Stimulated activated naive CD4-positive, alpha-beta T cell (primary cell): ENCODE measurements at regions not wholly inside any gene's neighbourhood (a gene's known extent, or its start where the extent isn't known, plus 50 kb on each side); places are given as distances from the start of the nearest gene placed in this dataset.
"Not testable (repeated sequence)": the region's sequence is repeated elsewhere in the genome, so short reads cannot be mapped to it uniquely, and the experiment has no call there.

Experiments used
- DNase-seq, 6 experiments: peaks; one replicate each; lab custom pipeline; 2025; lab: John Stamatoyannopoulos, UW

DNA sequence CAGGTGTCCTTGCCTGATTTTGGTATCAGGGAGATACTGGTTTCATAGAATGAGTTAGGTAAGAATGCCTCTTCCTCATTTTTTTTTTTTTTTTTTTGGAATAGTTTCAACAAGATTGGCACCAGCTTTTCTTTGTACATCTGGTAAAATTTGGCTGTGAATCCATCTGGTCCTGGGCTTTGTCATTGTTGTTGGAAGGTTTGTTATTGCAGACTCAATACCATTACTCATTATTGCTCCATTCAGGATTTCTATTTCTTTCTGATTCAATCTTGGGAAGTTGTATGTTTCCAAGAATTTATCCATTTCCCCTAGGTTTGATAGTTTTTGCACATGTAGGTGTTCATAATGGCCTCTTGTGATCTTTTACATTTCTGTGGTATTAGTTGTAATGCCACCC lies 126.0 kb upstream of the KITLG start:
- no peak for DNase-seq

DNA sequence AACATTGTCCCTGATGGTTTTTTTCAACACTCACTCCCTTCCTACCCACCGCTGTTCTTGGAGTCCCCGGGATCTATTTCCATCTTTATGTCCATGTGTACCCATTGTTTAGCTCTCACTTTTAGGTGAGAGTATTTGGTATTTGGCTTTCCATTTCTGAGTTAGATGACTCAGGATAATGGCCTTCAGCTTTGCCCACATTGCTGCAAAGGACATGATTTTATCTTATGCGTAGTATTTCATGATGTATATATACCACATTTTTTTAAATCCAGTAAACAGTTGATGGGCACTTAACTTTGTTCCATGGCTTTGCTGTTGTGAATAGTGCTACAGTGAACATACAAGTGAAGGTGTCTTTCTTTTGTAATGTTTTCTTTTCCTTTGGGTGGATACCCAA lies 123.5 kb upstream of the KITLG start:
- DNase-seq: no peak

DNA sequence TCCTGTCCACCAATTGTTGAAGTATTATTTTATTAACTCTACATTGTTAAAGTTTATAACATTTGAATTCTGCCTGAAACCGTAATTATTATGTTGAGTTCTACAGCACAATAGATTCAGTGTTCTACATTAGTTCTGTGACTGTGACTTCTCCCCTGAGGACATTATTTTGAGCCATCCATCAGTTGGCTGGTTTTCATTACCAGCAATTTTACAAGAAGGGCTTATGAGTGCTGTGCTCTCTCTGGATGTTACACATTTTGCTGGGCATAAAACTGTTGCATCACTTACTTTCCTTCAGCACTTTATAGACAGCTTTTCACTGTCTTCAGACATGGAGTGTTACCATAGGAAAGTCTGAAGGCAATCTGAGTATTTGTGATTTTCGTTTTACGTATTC lies 118.2 kb upstream of the KITLG start:
- DNase-seq: no peak

DNA sequence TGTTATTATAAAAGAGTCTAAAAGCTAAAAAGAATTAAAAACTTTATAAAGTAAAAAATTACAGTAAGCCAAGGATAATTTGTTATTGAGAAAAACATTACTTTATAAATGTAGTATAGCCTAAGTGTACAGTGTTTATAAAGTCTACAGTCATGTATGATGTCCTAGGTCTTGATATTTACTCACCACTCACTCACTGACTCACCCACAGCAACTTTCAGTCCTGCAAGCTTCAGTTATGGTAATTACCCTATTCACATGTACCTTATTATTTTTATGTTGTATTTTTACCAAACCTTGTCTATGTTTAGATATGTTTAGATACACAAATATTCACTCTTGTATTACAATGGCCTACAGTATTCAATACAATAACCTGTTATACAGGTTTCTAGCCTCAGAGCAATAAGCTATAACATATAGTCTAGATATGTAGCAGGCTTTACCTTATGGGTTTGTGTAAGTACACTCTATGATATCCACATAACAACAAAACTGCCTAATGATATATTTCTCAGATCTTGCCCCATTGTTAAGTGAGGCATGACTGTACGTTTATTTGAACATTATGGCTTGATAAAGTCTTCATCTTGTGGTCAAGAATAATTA lies 113.7 kb upstream of the KITLG start:
- DNase-seq: no peak

DNA sequence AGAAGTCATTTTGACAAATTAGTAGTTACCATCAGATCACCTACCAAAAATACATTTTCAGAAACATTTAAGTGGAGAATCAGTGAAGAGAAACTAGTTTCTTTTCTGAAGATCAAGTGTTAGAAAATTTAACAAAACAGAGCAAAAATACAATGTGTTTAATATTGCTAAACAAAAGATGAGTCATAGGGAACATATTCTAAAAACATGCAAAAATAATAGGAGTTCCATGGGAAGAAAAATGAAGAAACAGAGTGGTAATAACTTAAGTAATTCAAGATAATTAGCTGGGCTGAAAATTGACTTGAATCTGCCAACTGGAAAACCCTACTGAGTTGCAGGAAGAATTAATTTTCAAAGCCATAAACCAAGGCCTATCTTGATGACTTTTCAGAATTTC lies 111.5 kb upstream of the KITLG start:
- DNase-seq: no peak

DNA sequence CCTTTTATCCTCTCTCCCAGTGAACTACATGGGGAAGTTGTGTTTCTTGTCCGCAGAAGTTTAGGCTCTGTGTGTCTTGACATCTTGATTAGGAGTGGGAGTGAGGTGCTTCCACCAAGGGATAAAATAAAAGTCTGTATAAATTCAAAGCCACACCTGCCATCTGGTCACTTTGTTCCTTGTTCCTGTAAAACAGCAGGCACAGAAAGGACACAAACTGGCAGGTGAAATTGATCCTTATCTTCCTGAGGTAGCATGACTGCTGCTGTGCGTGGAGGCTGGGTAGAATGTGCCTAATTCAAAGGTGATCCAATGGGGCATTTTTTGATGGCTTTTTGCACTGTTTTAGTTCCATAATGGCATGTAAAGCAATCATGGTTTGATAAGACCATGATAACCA lies 104.3 kb upstream of the KITLG start:
- DNase-seq: no peak

DNA sequence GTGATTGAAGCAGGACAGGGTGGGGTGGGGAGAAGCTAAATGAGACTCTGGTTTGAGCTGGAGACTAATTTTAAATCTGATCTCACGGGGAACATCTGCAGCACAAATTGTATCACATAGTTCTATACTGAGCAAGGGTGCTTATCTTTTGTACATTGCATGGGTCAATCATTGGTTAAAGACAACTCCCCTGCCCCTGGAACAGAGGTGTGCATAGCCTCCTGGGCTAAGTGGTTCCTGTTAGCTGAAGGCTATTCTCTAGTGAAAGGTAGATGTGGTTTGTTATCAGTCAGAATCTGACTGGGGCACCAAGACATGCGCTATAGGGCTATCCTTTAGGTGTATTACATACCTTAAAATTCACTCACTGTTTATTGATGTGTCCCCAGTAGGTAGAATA lies 103.9 kb upstream of the KITLG start:
- DNase-seq: no peak

DNA sequence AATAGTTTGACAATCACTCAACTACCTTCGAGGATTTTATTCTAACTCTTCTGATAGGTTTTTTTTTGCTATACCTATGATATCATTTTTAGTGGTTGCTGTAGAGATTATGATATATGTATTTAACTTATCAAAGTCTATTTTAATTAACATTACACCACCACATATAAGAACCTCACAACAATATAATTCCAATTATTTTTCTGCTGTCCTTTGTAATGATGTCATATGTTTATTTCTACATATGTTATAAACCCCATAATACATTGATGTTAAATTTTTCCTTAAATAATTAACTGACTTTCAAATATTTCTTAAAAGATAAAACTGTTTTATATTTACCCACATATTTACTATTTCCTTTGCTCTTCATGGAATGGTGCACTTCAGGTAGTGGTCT lies 103.4 kb upstream of the KITLG start:
- DNase-seq: no peak

DNA sequence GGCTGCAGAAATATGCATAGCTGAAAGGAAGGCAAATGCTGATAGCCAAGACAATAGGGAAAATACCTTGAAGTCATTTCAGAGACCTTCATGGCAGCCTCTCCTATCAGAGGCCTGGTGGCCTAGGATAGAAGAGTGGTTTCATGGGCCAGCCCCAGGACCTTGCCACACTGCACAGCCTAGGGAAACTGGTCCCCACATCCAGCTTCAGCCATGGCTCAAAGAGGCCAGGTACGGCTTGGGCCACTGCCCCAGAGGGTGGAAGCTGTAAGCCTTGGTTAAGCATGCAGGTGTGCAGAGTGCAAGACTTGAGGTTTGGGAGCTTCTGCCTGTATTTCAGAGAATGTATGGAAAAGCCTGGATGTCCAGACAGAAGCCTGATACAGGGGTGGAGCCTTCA lies 101.0 kb upstream of the KITLG start:
- no peak for DNase-seq

DNA sequence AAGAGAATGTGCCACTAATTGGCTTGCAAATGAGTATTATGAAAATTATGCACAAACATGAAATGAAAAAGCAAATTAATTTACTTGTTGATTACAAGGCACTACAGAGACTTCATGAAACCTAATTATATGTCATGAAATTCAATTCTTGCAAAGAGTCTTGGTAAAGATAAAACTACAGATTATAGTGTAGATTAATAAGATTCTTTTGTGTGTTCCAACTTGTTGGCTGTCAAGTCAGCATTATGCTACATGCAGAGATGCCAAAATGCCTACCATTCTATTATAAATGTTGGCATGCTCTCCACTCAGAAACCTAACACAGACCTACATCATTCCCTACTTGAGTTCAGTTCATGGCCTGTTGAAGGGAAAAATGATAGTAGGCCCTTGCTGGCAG lies 97.2 kb upstream of the KITLG start:
- DNase-seq: no peak

DNA sequence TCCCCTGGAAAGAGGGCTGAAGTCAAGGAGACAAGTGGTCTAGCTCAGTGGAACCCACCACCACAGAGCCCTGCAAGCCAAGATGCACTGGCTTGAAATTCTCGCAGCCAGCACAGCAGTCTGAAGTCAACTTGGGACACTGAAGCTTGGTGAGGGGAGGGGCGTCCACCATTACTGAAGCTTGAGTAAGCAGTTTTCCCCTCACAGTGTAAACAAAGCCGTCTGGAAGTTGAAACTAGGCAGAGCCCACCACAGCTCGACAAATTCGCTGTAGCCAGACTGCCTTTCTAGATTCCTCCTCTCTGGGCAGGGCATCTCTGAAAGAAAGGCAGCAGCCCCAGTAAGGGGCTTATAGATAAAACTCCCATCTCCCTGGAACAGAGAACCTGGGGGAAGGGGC lies 87.3 kb upstream of the KITLG start:
- DNase-seq: not testable (repeated sequence)

DNA sequence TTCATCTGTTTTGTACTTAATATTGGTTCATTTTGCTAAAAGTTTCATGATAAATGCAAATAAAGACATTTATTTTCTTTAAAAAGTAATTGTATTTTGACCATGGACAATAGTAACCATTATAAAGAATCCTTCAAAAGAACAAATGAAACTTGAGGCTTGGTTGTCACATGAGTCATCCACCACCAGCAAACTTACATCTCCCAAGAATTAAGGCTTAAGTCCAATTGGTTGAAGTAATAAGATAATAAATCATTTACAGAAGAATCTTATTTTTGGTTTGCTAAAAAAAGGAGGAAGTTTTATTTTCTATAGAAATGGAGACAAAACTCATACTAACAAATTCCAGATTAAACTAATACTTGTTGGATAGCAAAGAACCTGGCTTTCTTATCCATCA lies 84.8 kb upstream of the KITLG start:
- DNase-seq: no peak

DNA sequence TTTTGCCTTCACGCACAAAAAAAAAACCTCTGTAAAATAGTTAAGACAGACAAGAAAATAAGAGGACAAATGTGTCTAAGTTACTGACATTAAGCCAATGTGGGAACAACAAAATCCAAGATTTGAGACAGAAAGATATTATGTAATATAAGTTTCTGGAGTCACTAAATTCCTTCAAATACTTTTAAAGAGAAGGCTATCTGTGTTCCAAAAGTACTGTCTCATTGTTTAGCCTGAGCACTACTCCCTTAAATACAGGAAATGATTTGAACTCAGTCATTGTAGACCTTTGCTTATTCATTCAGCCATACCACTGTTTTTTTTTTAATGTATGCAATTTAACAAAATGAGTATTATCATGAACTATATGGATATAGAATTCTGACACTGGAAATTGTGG lies 82.7 kb upstream of the KITLG start:
- DNase-seq: no peak

DNA sequence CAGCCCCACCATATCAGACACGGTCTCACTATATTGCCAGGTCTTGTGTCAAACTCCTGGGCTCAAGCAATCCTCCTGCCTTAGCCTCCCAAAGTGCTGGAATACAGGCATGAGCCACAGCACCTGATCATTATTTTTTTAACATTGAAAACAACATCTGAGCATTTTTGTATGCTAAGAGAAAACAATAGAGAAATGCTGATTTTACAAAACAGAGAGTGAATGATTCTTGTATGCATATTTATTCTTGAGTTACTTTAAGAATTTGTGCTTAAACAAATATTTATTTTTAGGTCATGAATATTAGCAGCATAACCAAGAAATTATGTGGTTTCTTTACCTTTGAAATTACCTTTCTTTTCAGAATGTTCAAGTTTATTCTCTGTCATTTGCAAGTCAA lies 81.8 kb upstream of the KITLG start:
- DNase-seq: no peak

DNA sequence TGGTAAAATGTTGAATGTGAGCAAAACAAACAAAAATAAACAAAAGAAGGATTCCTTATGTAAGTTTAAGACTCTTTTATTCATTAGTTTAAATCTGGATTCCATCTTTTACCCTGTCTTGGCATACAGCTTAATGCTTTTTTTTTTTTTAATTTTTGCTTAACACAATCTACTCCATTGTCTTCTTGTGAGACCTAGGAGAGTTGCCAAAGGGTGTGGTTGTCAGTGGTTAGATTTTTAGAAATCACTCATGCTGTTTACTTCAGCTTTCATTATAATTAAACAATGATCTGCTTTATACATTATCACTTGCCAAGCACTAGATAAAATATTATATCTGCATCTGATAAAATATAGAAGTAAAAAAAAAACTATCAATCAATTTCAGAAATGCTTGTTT lies 77.7 kb upstream of the KITLG start:
- DNase-seq: no peak

DNA sequence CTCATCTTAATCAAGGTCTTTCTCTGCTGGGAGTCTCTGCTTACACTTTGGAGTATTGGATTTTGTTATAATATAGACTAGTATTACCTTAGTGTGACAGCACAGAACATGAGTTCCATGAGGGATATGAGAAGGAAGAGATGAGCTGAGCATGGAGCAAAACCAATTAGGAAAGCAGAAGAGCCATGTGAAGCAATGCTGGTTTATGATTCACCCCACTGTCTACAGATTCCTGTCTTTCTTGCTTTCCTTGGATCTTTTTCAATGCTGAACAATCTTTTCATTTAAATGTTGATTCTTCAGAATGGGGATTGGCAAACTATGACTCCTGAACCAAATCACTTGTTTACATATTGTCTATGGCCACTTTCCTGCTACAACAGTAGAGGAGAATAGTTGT lies 70.4 kb upstream of the KITLG start:
- no peak for DNase-seq

DNA sequence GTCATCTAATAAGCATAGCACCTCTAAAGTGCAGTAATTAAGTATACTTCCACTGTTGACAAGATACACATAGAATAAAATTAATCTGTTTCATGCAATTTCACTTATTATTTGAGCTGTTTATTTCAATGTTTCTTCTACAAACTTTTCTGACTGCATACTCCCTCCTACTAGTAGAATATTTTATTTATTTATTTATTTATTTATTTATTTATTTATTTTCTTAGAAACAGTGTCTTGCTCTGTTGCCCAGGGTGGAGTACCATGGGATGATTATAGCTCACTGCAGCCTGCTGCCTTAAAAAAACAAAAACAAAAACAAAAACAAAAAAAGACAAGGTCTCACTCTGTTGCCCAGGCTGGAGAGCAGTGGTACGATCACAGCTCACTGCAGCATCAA lies 68.4 kb upstream of the KITLG start:
- no peak for DNase-seq

DNA sequence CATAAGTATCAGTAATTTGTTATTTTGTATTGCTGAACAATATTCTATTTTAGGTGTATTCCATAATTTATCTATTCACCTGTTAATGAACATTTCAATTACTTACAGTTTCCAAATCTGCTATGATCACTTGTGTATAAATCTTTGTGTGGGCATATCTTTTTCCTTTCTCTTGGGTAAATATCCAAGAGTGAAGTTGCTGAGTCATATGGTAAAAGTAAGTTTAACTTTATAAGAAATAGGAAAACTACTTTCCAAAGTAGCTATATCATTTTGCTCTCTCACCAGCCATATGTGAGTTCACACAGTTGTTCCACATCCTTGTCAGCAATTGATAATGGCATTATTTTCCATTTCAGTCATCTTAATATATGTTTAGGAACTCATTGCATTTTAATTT lies 66.6 kb upstream of the KITLG start:
- DNase-seq: no peak

DNA sequence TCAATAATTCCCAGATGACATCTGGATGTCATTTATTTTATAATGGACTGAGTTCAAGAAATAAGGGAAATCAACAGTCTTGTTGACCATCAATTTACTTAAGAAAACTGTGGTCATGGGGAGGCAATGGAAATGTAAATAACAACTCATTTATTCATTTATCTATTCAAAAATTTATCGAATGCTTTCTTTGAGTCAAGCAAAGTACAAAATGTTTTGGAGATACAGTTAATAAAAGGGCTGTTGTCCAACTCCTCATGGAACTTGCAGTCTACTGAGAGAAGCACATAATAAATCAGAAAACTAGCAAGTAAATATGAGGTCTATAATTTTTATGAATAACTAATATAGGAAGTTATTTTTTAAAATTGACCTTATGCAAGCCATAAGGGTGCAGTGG lies 65.5 kb upstream of the KITLG start:
- DNase-seq: no peak

DNA sequence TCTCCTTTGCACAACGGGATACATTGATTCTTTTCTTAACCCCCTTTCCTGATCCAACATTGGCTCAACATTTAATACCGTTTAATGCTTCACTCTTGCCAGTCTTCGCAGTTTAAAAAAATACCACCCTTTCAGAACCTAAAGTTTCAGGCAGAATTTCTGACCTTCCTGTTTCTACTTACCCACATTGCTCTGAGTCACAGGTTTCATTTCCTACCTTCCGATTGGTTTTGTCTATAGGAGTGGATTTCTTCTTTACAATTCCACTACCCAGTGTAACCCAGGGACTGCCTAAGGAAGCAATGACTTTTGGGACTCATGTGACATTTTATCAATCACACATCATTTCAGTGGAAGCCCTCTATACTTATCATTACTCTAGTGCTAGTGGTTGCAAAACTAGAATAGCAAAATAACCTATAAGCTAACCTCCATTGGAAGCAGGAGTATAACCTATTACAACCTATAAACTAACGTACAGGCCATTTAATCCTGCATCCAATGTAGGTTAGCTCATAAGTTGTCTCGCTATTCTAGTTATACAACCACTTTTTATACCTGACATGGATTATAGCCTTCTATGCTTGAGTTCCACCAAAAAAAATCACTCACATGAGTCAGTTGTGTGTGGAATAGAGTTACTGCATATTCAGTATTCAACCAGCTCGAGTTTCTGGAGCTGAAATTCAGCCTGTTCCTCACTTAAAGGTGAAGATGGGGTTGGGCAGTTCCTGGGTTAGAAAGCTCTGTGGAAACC lies 64.9 kb upstream of the KITLG start:
- no peak for DNase-seq

DNA sequence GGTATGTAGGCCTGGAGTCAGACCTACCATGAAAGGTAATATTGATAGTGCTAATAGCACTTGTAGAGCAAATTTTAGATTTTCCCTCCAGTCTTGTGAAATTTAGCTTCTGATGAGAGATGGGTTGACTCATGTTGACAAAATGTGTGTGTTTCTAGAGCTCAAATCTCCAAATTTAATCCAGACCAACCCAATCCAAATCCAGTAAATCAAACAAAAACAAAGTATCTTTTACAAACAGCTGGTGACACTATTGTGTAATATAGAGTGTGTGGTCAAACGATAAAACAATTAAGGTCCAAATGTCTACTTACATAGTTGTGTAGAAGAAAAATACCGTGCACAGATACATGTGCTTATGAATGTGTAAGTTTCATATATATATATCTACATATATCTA lies 63.4 kb upstream of the KITLG start:
- no peak for DNase-seq

DNA sequence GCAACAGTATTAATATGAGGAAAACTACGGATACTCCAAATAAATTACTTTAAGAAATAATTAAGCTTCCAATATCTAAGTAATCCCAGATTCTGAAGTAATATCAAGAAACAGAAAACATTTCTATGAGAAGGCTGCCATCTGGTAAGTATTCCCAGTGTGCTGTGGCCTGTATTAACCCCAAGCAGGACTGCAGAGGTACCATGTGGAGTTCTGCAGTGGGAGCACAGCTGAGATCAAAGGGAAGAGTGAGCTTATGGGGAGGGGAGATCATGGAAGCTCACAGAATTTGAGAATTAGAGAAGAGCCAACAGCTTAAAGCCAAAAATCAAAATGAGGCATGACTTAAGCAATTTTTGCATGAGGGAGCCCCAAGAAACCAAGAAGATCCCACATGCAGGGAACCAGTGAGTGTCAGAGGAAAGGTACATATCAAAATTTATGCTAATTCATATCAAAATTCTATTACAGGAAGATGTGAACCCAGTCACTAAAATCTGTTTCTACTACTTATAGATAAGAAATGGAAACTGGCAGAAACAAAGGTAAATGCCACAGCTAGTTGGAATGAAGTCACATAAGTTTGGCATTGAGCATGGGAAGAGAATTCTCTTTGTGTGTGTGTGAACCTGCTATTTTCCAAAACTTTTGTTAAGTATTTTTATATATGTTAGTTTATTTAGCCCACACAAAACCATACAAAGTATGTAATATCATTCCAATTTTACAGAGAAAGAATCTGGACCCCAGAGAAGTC lies 62.6 kb upstream of the KITLG start:
- DNase-seq: no peak

DNA sequence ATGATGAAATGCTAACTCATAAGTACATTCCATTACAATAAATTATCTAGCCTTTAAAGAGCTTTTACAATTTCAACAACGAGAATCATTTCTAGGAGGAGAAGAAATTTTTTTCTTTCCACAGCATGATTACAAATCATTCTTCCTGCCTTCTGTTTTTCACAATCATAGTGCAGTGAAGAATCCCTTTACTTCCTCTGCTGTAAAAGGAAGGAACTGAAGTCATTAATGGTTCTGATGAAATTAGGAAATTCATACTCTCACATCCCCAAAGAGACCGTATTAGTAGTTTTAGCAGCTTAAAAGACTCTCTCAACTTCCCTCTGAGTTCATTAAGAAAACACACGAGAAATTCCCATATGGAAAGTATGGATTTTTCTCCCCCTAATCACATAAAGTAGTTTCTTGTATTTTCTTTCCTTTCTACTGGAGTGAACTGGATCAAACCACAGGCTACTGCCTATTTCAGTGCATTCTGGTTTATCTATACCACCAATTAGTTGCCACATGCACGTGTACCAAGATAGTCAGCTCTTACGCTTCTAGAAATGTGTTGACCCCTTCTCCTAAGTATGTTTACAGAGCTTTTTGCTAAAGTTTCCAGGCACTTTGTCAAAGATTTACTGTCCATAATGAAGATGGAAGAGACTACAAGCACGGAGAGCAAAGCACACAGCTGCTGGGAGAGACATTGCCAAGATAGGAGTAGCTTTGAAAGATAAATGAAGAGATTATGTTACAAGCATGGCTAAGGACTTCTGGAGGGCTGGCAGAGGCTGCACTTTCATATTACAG lies 58.9 kb upstream of the KITLG start:
- DNase-seq: no peak
